Cardiac fibroblast (primary cell): ENCODE measurements at regions not wholly inside any gene's neighbourhood (a gene's known extent, or its start where the extent isn't known, plus 50 kb on each side); places are given as distances from the start of the nearest gene placed in this dataset.

Experiments
- DNase-seq, 2 donors: peaks; one replicate each; pipeline versions ENCODE4 v3.0.0 to v3.0.0-alpha.2; 2010; ENCODE audit warnings: low read depth in 2 of 2
- H3K4me3 ChIP-seq, 2 donors: replicated peaks in 1 of 2; 1 replicate in 1 of 2; 2 replicates in 1 of 2; pipeline ENCODE4 v1.5.1; 2011; ENCODE audit warnings: low read depth in 2 of 2, low read length in 2 of 2, mild to moderate bottlenecking in 2 of 2, moderate library complexity in 1 of 2
- TF ChIP-seq, protein P1 (sequence below): IDR thresholded peaks from one replicate; pipeline ENCODE4 v1.5.1; 2011; ENCODE audit warnings: low read depth, mild to moderate bottlenecking, low read length, inconsistent platforms

DNA sequence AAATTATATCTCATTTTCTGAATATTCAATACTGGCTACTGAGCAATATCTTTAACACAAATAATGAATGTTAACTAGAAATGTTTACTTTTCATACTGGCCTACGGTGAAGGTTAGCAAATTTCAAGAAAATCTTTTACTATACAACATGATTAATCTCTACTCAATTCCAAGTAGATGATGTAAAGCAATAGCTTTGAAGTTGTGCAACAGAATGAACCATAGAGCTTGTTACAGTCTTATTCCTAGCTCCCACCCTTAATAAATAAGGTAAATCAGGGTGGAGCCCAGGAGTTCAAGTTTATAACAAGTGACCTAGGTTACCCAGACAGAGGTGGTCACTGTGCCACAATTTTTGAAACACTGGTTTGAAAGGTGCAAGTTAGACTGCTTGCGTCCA lies 1678.1 kb downstream of the KCNT2 start:
- no peak overlapping the region for H3K4me3 ChIP-seq
- no peak for DNase-seq
- TF ChIP-seq, protein P1, sequence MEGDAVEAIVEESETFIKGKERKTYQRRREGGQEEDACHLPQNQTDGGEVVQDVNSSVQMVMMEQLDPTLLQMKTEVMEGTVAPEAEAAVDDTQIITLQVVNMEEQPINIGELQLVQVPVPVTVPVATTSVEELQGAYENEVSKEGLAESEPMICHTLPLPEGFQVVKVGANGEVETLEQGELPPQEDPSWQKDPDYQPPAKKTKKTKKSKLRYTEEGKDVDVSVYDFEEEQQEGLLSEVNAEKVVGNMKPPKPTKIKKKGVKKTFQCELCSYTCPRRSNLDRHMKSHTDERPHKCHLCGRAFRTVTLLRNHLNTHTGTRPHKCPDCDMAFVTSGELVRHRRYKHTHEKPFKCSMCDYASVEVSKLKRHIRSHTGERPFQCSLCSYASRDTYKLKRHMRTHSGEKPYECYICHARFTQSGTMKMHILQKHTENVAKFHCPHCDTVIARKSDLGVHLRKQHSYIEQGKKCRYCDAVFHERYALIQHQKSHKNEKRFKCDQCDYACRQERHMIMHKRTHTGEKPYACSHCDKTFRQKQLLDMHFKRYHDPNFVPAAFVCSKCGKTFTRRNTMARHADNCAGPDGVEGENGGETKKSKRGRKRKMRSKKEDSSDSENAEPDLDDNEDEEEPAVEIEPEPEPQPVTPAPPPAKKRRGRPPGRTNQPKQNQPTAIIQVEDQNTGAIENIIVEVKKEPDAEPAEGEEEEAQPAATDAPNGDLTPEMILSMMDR: no peak

DNA sequence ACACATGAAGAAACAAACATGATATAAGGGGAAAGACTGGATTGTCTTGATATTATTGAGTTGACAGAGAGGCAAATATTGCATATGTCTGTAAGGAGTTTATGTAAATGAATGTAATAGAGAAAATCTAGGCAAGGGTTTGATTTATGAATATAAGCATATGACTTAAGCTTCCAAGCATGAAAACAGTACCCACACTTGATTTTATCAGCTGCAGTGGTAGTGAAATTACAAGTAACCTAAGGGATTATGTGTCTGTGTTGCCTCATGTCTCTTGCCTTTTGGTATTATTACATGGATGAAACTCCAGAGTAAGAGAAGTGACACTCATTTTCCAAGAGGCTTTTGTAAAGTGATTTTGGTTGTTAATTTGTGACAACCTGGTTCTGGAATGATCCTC lies 1678.9 kb downstream of the KCNT2 start:
- no peak overlapping the region for H3K4me3 ChIP-seq
- DNase-seq: peak in 1 of 2 donors; percentile 0
- TF ChIP-seq, protein P1: no peak

DNA sequence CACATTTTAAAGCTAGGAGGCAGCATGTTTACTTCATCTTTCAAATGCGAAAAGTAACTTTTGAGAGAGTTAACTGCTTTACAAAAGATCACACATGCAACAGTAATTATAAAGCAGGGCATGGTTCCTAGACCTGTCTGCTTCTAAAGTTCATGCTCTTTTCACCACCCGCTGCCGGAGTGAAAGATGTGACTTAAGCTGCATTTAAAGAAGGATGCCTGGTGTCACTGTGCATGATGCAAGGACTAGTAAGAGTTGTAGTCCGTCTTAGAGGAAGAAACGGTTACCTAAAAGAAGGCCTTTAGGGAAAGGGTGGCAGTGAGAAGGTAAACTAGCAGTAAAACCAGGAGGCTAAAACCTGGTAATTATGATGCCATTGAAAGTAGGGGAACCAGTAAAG lies 1689.1 kb downstream of the KCNT2 start:
- DNase-seq: no peak

DNA sequence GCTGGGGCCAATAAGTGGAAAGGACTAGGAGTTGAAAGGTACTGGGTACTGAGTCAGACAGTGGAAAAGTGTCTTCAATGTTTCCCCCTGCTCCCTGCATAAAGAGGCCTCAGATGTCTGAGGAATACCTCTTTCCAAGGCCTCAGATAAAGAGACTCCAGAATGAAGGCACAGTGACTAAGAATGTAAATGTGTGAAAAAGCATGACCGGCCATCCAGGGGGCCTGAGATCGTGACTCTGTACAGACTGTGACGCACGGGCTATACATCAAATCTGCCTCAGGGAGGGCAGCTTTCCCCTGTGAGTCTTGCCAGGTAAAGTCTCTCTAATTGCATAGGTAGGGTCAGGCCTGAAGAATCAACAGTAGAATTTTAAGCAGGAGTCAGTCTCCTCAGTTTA lies 1690.5 kb downstream of the KCNT2 start:
- DNase-seq: no peak
- TF ChIP-seq, protein P1: no peak
- no peak overlapping the region for H3K4me3 ChIP-seq

More for the DNA sequence above, 1689.1 kb downstream of the KCNT2 start:
- TF ChIP-seq, protein P1: no peak
- H3K4me3 ChIP-seq: no peak overlapping the region

DNA sequence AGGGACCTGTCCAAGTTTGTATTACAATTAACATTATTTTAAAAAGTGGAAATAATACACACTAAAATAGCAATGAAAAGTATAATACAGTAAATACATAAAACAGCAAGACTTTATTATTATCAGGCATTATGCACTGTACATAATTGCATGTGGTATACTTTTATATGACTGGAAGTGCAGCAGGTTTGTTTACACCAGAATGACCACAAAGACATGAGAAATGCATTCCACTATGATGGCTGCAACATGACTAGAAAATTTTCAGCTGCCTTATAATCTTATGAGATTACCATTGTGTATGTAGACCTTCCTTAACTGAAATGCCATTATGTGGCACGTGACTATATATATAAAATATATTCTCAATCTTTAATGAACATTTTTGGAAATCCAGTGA lies 1699.6 kb downstream of the KCNT2 start:
- H3K4me3 ChIP-seq: no peak overlapping the region
- DNase-seq: no peak
- TF ChIP-seq, protein P1: no peak

DNA sequence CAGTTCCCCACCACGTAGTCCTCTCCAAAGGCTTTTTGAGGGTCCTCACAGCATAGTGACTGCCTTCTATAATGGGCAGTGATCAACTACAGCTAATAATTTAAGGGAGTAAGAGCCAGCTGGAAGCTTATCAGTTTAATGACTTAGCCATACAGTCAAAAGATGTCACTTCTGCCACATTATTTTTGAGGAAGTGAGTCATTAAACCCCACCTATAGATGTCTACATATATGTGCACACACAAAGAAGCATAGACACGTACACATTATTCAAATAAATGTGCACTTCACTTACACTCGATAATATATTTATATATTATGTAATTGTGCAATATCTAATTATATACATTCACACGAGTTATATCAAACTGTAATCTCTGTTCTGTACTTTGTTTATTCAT lies 1704.7 kb downstream of the KCNT2 start:
- TF ChIP-seq, protein P1: no peak
- no peak for DNase-seq
- no peak overlapping the region for H3K4me3 ChIP-seq

DNA sequence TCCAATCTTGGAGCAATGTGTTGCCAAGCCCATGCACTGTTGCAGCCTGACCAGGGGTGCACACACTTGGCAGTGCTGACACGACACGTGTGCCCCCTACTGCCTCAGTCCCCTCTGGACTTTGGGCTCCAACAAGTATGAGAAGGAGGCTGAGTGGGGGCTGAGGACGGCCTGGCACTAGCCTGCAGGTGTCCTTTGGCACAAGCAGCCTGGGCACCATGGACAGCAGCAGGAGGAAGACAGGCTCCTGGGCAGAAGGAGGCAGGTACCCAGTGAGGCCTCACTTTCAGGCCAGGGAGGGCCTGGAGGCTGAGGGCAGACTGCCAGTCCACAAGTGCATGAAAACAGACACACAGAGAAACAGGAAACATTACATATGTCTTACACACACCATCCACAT lies 1702.9 kb upstream of the B3GALT2 start:
- no peak overlapping the region for H3K4me3 ChIP-seq
- DNase-seq: no peak
- TF ChIP-seq, protein P1: no peak
